Memory B cell (primary cell): ENCODE measurements at regions not wholly inside any gene's neighbourhood (a gene's known extent, or its start where the extent isn't known, plus 50 kb on each side); places are given as distances from the start of the nearest gene placed in this dataset.

Experiments used
- ATAC-seq: fragments of 150-1000 bp; cut with Tn5 transposase; 2 replicates; pipeline ENCODE4 v1.10.0; 2021; ENCODE audit warnings: low read depth, mild to moderate bottlenecking, moderate library complexity
- DNase-seq, 2 donors: peaks; one replicate each; pipeline ENCODE4 v3.0.0; 2022; ENCODE audit warnings: low spot score in 2 of 2
- H3K27ac Mint-ChIP-seq: one replicate; pipeline ENCODE4 v1.8.0; 2022; ENCODE audit warnings: mild to moderate bottlenecking, moderate library complexity, mixed read lengths
- H3K27me3 Mint-ChIP-seq: one replicate; pipeline ENCODE4 v1.8.0; 2022; ENCODE audit warnings: mixed read lengths
- H3K36me3 Mint-ChIP-seq: one replicate; pipeline ENCODE4 v1.8.0; 2022; ENCODE audit warnings: mild to moderate bottlenecking, mixed read lengths
- H3K4me1 Mint-ChIP-seq: one replicate; pipeline ENCODE4 v1.8.0; 2022; ENCODE audit warnings: mixed read lengths
- H3K4me3 Mint-ChIP-seq: one replicate; pipeline ENCODE4 v1.8.0; 2022; ENCODE audit warnings: mild to moderate bottlenecking, moderate library complexity, mixed read lengths
- H3K9me3 Mint-ChIP-seq: one replicate; pipeline ENCODE4 v1.8.0; 2022; ENCODE audit warnings: mixed read lengths

- DNase-seq (no peak), ATAC-seq (no peak)
- Mint-ChIP-seq H3K27ac (no peak overlapping the region), H3K27me3 (no peaks in the 10 kb centered on the region), H3K4me3 (no peak overlapping the region), H3K9me3 (peaks cover 3% of the 10 kb centered on the region), H3K36me3 (no peaks in the 10 kb centered on the region), H3K4me1 (no peaks in the 10 kb centered on the region)
These were observed 348.2 kb downstream of the IRX1 start for GRCh38 chr5:3943859-3944258.

DNA sequence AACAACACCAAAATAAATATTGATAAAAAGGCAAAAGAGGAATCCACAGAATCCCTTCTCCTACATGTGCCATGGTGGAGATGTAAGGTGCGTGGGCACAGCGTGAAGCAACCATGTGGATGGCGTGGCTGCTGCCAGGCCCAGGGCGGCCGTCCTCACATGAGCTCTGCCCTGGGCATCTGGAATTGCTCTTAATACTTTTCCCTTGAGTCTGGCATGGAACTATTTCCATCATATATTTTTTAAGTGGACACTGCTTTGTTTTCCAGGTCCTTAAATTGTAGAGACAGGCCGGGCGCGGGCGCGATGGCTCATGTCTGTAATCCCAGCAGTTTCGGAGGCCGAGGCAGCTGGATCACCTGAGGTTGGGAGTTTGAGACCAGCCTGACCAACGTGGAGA, 349.3 kb downstream of the IRX1 start:
- Mint-ChIP-seq H3K9me3 (peaks cover 1% of the 10 kb centered on the region), H3K27ac (no peak overlapping the region), H3K4me1 (no peaks in the 10 kb centered on the region), H3K27me3 (no peaks in the 10 kb centered on the region), H3K36me3 (no peaks in the 10 kb centered on the region), H3K4me3 (no peak overlapping the region)
- DNase-seq (no peak), ATAC-seq (no peak)

DNA sequence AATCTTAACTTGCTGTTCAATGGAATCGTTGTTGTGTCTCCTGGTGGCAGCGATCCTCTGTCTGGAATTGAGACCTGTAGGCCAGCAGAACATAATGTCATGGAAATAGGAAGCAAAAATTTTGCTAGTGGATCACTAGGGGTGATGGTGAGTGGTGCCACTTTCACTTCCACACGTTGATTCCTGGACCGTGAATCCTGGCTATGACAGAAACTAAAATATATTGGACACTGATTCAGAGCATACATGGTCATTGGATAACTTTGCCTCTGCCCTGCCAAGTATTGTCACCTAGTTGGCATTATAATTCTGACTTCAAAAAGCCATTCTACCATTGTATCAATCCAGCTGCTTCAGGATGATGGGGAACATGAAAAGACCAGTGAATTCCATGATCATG, 353.2 kb downstream of the IRX1 start:
- Mint-ChIP-seq H3K36me3 (no peaks in the 10 kb centered on the region), H3K4me3 (no peak overlapping the region), H3K9me3 (peaks cover 1% of the 10 kb centered on the region), H3K4me1 (no peaks in the 10 kb centered on the region), H3K27ac (no peak overlapping the region), H3K27me3 (no peaks in the 10 kb centered on the region)
- ATAC-seq = no peak
- DNase-seq = no peak

DNA sequence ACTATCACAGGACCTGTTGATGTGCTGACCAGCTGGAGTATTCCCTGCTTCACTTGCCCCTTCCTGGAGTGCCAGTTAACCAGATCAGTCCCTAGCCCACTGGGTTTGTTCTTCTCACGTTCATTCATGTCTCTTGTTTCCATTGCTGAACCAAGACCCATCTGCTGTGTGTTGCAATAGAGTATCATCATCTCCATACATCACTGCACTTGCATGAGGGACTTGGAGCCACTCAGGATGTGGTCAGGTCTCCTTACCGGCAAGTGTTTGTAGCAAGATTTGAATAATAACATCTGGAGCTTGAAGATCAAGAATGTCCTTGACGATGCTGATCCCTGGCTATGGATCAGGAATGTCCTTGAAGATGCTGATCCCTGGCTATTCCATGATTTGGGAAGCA, 358.6 kb downstream of the IRX1 start:
- DNase-seq (no peak), ATAC-seq (no peak)
- Mint-ChIP-seq H3K36me3 (no peaks in the 10 kb centered on the region), H3K9me3 (peaks cover 6% of the 10 kb centered on the region), H3K27me3 (no peaks in the 10 kb centered on the region), H3K4me1 (no peaks in the 10 kb centered on the region), H3K4me3 (no peak overlapping the region), H3K27ac (no peak overlapping the region)

GRCh38 chr5:3954633-3955032, 359.0 kb downstream of the IRX1 start:
- Mint-ChIP-seq H3K36me3 (no peaks in the 10 kb centered on the region), H3K27me3 (no peaks in the 10 kb centered on the region), H3K27ac (no peak overlapping the region), H3K9me3 (peaks cover 6% of the 10 kb centered on the region), H3K4me1 (no peaks in the 10 kb centered on the region), H3K4me3 (no peak overlapping the region)
- ATAC-seq (no peak), DNase-seq (no peak)

DNA sequence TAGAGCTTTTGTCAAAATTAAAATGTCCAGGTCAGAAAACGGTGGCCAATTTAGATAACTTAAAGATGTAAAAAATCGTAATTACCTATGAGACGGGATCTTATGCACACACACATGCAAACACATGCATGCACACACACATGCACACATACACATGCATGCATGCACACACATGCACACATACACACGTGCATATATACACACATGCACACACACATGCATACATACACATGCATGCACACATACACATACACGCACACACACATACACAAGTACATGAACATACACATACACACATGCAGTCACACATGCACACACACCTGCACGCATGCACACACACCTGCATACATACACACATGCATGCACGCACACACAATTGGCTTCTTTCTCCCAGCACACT, 362.0 kb downstream of the IRX1 start:
- ATAC-seq (no peak), DNase-seq (no peak)
- H3K4me3 Mint-ChIP-seq = no peak overlapping the region
- H3K4me1 Mint-ChIP-seq = no peaks in the 10 kb centered on the region
- H3K9me3 Mint-ChIP-seq = peaks cover 7% of the 10 kb centered on the region
- H3K36me3 Mint-ChIP-seq = no peaks in the 10 kb centered on the region
- no peak overlapping the region for H3K27ac Mint-ChIP-seq
- H3K27me3 Mint-ChIP-seq = no peaks in the 10 kb centered on the region

GRCh38 chr5:3958389-3958788, 362.8 kb downstream of the IRX1 start:
- Mint-ChIP-seq H3K36me3 (no peaks in the 10 kb centered on the region), H3K4me3 (no peak overlapping the region), H3K27ac (no peak overlapping the region), H3K27me3 (no peaks in the 10 kb centered on the region), H3K4me1 (no peaks in the 10 kb centered on the region), H3K9me3 (peaks cover 7% of the 10 kb centered on the region)
- no peak for ATAC-seq
- DNase-seq = no peak

DNA sequence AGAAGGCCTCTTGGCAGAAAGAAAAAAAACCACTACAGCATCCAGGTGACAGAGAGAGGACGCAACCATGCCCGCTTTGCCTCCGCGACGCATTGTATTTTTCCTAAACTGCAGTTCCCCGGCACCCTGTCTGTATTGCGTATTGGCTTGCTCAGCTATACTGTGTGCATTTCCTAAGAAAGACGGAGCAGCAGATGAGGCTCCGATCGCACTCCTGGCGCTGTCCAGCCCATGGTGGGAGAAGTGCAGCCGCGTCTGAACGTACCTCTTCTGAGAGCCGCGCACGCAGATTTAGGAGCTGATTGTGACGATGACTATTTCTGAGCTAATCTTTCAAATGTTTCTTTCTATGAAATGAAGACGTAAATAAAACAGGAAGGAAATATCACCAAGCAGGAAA, 366.5 kb downstream of the IRX1 start:
- no peak for DNase-seq
- no peaks in the 10 kb centered on the region for H3K27me3 Mint-ChIP-seq
- H3K9me3 Mint-ChIP-seq = peaks cover 10% of the 10 kb centered on the region
- H3K4me3 Mint-ChIP-seq = no peak overlapping the region
- H3K27ac Mint-ChIP-seq = no peak overlapping the region
- ATAC-seq = no peak
- H3K4me1 Mint-ChIP-seq = no peaks in the 10 kb centered on the region
- no peaks in the 10 kb centered on the region for H3K36me3 Mint-ChIP-seq

GRCh38 chr5:3963652-3964051, 368.0 kb downstream of the IRX1 start:
- Mint-ChIP-seq H3K4me3 (no peak overlapping the region), H3K9me3 (peaks cover 9% of the 10 kb centered on the region), H3K4me1 (no peaks in the 10 kb centered on the region), H3K27me3 (no peaks in the 10 kb centered on the region), H3K36me3 (no peaks in the 10 kb centered on the region), H3K27ac (no peak overlapping the region)
- ATAC-seq (no peak), DNase-seq (no peak)

DNA sequence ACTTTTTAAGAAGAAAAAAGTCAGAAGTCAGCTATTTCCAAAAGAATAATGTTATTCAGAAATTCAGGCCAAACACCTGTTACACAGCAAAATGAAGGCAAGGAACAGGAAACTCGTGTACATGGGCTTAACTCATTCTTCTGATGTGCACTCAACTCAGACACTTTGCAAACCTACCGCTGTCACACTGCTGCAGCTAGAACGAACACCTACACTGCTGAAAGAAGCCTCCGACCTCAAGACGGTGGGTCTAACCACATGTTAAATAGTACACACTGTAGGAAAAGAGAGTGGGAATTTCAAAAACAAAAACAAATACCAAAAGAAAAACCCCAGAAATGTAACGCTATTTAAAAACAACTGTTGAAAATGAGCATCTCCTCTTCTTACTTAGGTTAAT, 384.5 kb downstream of the IRX1 start:
- Mint-ChIP-seq H3K27ac (no peak overlapping the region), H3K27me3 (no peaks in the 10 kb centered on the region), H3K4me3 (no peak overlapping the region), H3K4me1 (no peaks in the 10 kb centered on the region), H3K36me3 (no peaks in the 10 kb centered on the region), H3K9me3 (peaks cover 7% of the 10 kb centered on the region)
- ATAC-seq (no peak), DNase-seq (no peak)

GRCh38 chr5:3987867-3988266, 392.2 kb downstream of the IRX1 start:
- DNase-seq = no peak
- no peak overlapping the region for H3K4me3 Mint-ChIP-seq
- H3K4me1 Mint-ChIP-seq = no peaks in the 10 kb centered on the region
- no peaks in the 10 kb centered on the region for H3K36me3 Mint-ChIP-seq
- H3K9me3 Mint-ChIP-seq = peaks cover 2% of the 10 kb centered on the region
- no peaks in the 10 kb centered on the region for H3K27me3 Mint-ChIP-seq
- H3K27ac Mint-ChIP-seq = no peak overlapping the region
- no peak for ATAC-seq

GRCh38 chr5:3993856-3994473, 398.3 kb downstream of the IRX1 start:
- no peaks in the 10 kb centered on the region for H3K4me1 Mint-ChIP-seq
- H3K4me3 Mint-ChIP-seq = no peak overlapping the region
- ATAC-seq (no peak), DNase-seq (no peak)
- peaks cover 5% of the 10 kb centered on the region for H3K9me3 Mint-ChIP-seq
- H3K36me3 Mint-ChIP-seq = no peaks in the 10 kb centered on the region
- peaks cover 1% of the 10 kb centered on the region for H3K27me3 Mint-ChIP-seq
- H3K27ac Mint-ChIP-seq = no peak overlapping the region

- Mint-ChIP-seq H3K4me3 (no peak overlapping the region), H3K36me3 (no peaks in the 10 kb centered on the region), H3K9me3 (peaks cover 5% of the 10 kb centered on the region), H3K27me3 (peaks cover 1% of the 10 kb centered on the region), H3K4me1 (no peaks in the 10 kb centered on the region), H3K27ac (no peak overlapping the region)
- DNase-seq = no peak
- ATAC-seq = no peak
These were observed 399.0 kb downstream of the IRX1 start for GRCh38 chr5:3994628-3995027.

DNA sequence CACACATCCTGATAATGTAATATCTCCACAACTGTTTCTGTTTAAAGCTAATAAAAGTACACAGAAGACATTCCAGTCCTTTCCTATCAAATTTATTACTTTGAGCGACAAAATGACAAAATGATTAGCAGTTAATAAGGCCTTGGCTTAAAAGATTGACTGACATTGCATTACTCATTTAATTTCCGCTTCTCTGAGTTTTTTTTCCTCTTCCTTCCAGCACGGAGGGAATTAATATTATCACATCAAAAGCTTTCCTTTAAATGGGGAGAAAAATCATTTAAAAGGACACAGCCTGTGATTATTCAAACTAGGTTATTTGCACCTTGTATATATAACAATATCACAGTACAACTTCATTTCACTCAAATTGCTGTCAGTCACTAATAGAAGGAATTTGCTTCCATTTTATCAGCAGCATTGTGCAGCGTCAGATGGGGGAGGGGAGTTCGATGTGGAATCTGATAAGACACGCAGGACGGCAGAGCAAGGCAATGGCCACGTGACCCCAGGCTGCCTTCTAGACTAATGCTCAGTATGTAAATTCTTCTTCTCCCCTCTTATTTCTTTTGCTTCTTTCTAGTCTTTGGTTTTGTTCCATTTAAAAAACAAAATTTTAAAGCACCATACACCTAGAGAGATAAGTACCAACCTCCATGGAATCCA, 400.5 kb downstream of the IRX1 start:
- H3K4me1 Mint-ChIP-seq = no peaks in the 10 kb centered on the region
- H3K27me3 Mint-ChIP-seq = peaks cover 1% of the 10 kb centered on the region
- no peaks in the 10 kb centered on the region for H3K36me3 Mint-ChIP-seq
- H3K4me3 Mint-ChIP-seq = no peak overlapping the region
- peaks cover 5% of the 10 kb centered on the region for H3K9me3 Mint-ChIP-seq
- ATAC-seq = no peak
- DNase-seq = no peak
- no peak overlapping the region for H3K27ac Mint-ChIP-seq

DNA sequence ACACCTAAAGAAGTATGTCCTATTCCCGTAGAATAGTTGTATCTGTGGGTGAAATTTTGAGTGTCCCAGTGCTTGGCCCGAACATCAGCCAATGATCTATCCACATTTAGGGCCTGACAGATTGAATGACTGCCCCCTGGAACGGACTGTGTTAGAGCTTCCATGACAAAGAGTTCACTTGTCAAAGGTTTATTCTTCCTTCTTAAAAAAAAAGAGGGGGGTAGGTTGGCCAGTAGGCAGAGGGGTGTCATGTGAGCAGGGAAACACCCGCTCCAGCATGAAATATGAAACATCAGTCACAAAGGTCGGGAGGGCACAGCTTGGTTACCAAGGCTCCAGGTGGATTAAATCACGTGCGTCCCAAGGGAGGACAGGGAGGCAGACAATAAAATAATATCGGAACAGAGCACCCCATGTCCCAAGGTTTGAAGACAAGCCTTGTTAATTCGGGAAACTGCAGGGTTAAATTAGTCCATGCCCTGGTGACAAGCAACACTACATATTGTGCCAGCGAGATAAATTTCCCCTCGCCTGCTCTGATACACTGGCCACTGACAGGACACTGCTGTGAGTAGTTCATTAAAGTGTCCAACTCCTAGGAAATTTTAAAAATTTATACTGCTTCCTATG, 401.2 kb downstream of the IRX1 start:
- H3K4me3 Mint-ChIP-seq = no peak overlapping the region
- no peaks in the 10 kb centered on the region for H3K4me1 Mint-ChIP-seq
- H3K9me3 Mint-ChIP-seq = peaks cover 3% of the 10 kb centered on the region
- H3K27me3 Mint-ChIP-seq = peaks cover 1% of the 10 kb centered on the region
- no peak for DNase-seq
- ATAC-seq = no peak
- no peak overlapping the region for H3K27ac Mint-ChIP-seq
- no peaks in the 10 kb centered on the region for H3K36me3 Mint-ChIP-seq
